ENCODE measurements at regions not wholly inside any gene's neighbourhood (a gene's known extent, or its start where the extent isn't known, plus 50 kb on each side); places are given as distances from the start of the nearest gene placed in this dataset.

GRCh38 chr9:126160067-126160853 is 166.4 kb upstream of the MVB12B start:
- TF ChIP-seq CEBPB (IDR thresholded peaks at IDR 0.05; ENCODE audit: low read depth) (no peak), EZH2 (IDR thresholded peaks at IDR 0.05) (no peak), CTCF (IDR thresholded peaks at IDR 0.05 in 2 of 3, conservative IDR thresholded peaks at IDR 0.05 in 1 of 3; ENCODE audit: borderline replicate concordance in 1 of 3, insufficient read depth in 1 of 3, low read depth in 2 of 3, low read length in 2 of 3) (no peak), ZNF274 (IDR thresholded peaks at IDR 0.05; ENCODE audit: low read depth, low read length) (no peak), SIN3A (IDR thresholded peaks at IDR 0.05; ENCODE audit: low read depth) (no peak), POLR2A (IDR thresholded peaks at IDR 0.05; ENCODE audit: borderline replicate concordance, extremely low read depth, insufficient read depth, insufficient read length) (no peak), REST (IDR thresholded peaks at IDR 0.05; ENCODE audit: low read depth) (no peak), ELF1 (IDR thresholded peaks at IDR 0.05; ENCODE audit: borderline replicate concordance, low read depth) (no peak), YY1 (IDR thresholded peaks at IDR 0.05; ENCODE audit: extremely low read depth, insufficient replicate concordance, low read depth, low read length) (no peak), ZBTB33 (IDR thresholded peaks at IDR 0.05; ENCODE audit: extremely low read depth, insufficient replicate concordance, low read length) (no peak), TCF7L2 (IDR thresholded peaks at IDR 0.05; ENCODE audit: borderline replicate concordance, extremely low read depth, insufficient read depth, insufficient read length) (no peak), ZFX (IDR thresholded peaks at IDR 0.05) (no peak)

All from HCT116 (cell line).